AG04449 (cell line): ENCODE measurements at regions not wholly inside any gene's neighbourhood (a gene's known extent, or its start where the extent isn't known, plus 50 kb on each side); places are given as distances from the start of the nearest gene placed in this dataset.

ENCODE experiments used
- CTCF ChIA-PET: fragments of 350-600 bp; formaldehyde crosslinking; extraction: SDS; loops from one replicate; lab custom pipeline; 2021; ENCODE audit warnings: antibody characterized with exemption; lab: Yijun Ruan, JAX
- POLR2A ChIA-PET: fragments of 400-600, 350-600 bp; formaldehyde crosslinking; extraction: SDS; loops from one replicate; lab custom pipeline; 2020; ENCODE audit warnings: antibody characterized with exemption, inconsistent platforms; lab: Yijun Ruan, JAX
- DNase-seq: peaks from one replicate; pipeline ENCODE4 v3.0.0-alpha.2; 2010; ENCODE audit warnings: low read depth, low spot score
- H3K4me3 ChIP-seq: 2 replicates; pipeline ENCODE4 v1.5.1; 2011; ENCODE audit warnings: low read depth, mild to moderate bottlenecking, control low read depth, low read length
- CTCF ChIP-seq: IDR thresholded peaks from one replicate; pipeline ENCODE4 v1.5.1; 2011; ENCODE audit warnings: mild to moderate bottlenecking, moderate library complexity, low read length, control low read depth, inconsistent platforms; ENCODE audit not compliant: insufficient read depth; ENCODE audit errors: missing control alignments

- CTCF ChIA-PET = no interaction called here
- DNase-seq = no peak
- POLR2A ChIA-PET = no interaction called here
- no peak for TF ChIP-seq CTCF
- no peak overlapping the region for H3K4me3 ChIP-seq
Observed at GRCh38 chr3:117801912-117802239, 1092.3 kb downstream of the TUSC7 start.

- no peak for DNase-seq
- CTCF ChIA-PET = no interaction called here
- POLR2A ChIA-PET = no interaction called here
- no peak overlapping the region for H3K4me3 ChIP-seq
- no peak for TF ChIP-seq CTCF
Observed at GRCh38 chr3:117809186-117810081, 1099.9 kb downstream of the TUSC7 start.

GRCh38 chr3:117811786-117812185 is 1102.2 kb downstream of the TUSC7 start:
- CTCF ChIA-PET = no interaction called here
- DNase-seq = no peak
- no peak for TF ChIP-seq CTCF
- POLR2A ChIA-PET = no interaction called here
- no peak overlapping the region for H3K4me3 ChIP-seq

- DNase-seq = no peak
- CTCF ChIA-PET = no interaction called here
- POLR2A ChIA-PET = no interaction called here
- TF ChIP-seq CTCF = no peak
- H3K4me3 ChIP-seq = no peak overlapping the region
Observed at GRCh38 chr3:117814975-117815374, 1105.4 kb downstream of the TUSC7 start.

GRCh38 chr3:117817103-117817502 is 1107.5 kb downstream of the TUSC7 start:
- POLR2A ChIA-PET = no interaction called here
- CTCF ChIA-PET = no interaction called here
- H3K4me3 ChIP-seq = no peak overlapping the region
- no peak for DNase-seq
- no peak for TF ChIP-seq CTCF

- no peak overlapping the region for H3K4me3 ChIP-seq
- CTCF ChIA-PET = no interaction called here
- DNase-seq = no peak
- POLR2A ChIA-PET = no interaction called here
- no peak for TF ChIP-seq CTCF
Observed at GRCh38 chr3:117818592-117818991, 1109.0 kb downstream of the TUSC7 start.
